HFF-Myc (cell line): ENCODE measurements at regions not wholly inside any gene's neighbourhood (a gene's known extent, or its start where the extent isn't known, plus 50 kb on each side); places are given as distances from the start of the nearest gene placed in this dataset.

ENCODE experiments used
- DNase-seq: peaks from one replicate; pipeline ENCODE4 v3.0.0-alpha.2; 2011; ENCODE audit warnings: low read depth; ENCODE audit errors: extremely low read depth
- H3K4me3 ChIP-seq: replicated peaks from 2 replicates; pipeline ENCODE4 v1.5.1; 2011; ENCODE audit warnings: low read depth, mild to moderate bottlenecking, control low read depth, low read length
- CTCF ChIP-seq: IDR thresholded peaks from 2 replicates; pipeline ENCODE4 v1.5.1; 2012; ENCODE audit warnings: mild to moderate bottlenecking, low read depth, low read length, control low read depth; ENCODE audit errors: missing control alignments

- TF ChIP-seq CTCF: no peak
- DNase-seq: no peak
- H3K4me3 ChIP-seq: no peak overlapping the region
Observed at GRCh38 chr11:69931994-69932910, 113.0 kb upstream of the FGF3 start.

GRCh38 chr11:69934861-69935494, 115.8 kb upstream of the FGF3 start:
- TF ChIP-seq CTCF: no peak
- no peak for DNase-seq
- no peak overlapping the region for H3K4me3 ChIP-seq

- H3K4me3 ChIP-seq: no peak overlapping the region
- DNase-seq: no peak
- no peak for TF ChIP-seq CTCF
Observed at GRCh38 chr11:69935941-69936505, 116.8 kb upstream of the FGF3 start.

GRCh38 chr11:69936771-69937170, 117.6 kb upstream of the FGF3 start:
- DNase-seq: no peak
- no peak for TF ChIP-seq CTCF
- H3K4me3 ChIP-seq: no peak overlapping the region

GRCh38 chr11:69938206-69938605, 119.0 kb upstream of the FGF3 start:
- no peak for DNase-seq
- H3K4me3 ChIP-seq: no peak overlapping the region
- TF ChIP-seq CTCF: no peak

- H3K4me3 ChIP-seq: no peak overlapping the region
- no peak for DNase-seq
- no peak for TF ChIP-seq CTCF
Observed at GRCh38 chr11:69939551-69940245, 120.5 kb upstream of the FGF3 start.
